ENCODE measurements at regions not wholly inside any gene's neighbourhood (a gene's known extent, or its start where the extent isn't known, plus 50 kb on each side); places are given as distances from the start of the nearest gene placed in this dataset.

DNA sequence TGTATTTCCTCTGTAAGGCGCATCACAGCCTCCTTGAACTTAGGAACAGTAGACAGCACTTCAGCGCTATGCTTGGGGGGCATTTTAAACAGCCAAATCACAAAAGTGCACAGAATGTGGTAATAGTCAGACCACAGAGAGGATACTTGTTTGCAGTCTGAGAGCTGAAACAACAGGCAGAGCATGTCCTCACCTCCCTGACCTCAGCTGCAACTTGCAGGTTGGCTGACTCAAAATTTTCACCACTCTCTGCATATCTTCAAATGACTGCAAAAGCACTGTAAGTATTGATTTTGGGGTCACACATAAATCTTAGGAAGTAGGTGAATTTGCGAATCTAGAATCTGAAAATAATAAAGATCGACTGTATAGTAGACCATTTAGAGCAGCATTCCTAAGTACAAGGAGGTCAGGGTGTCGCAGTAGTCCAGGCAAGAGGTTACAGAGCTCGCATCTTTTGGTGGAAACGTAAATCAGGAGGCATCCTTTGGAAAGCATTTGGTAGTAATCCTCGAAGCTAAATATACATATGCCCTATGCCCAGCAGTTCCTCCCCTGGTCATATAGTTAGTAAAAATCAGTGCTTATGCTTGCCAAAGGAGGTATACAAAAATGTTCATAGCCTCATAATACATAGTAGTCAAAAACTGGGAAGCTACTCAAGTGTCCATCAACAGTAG is 108.2 kb upstream of the MYCN start:
- H3K4me3 ChIP-seq: no peak overlapping the region
- no peak for DNase-seq
- H3K4me1 ChIP-seq: peaks cover 0 to 15% (median 0%) of the 10 kb centered on the region in 3 donors
- WGBS, 2 donors: 86 to 89% methylated on average over 7 to 8 of the region's 8 CpGs
- H3K9me3 ChIP-seq: no peaks in the 10 kb centered on the region
- H3K27me3 ChIP-seq: no peaks in the 10 kb centered on the region
- no peaks in the 10 kb centered on the region for H3K36me3 ChIP-seq
- no peak overlapping the region for H3K27ac ChIP-seq
- TF ChIP-seq POLR2A (IDR thresholded peaks at IDR 0.05) (no peak), CTCF (IDR thresholded peaks at IDR 0.05) (no peak)
- intact Hi-C loops (cut with DNase I): no loop called here

- no peak for DNase-seq
- Histone ChIP-seq H3K4me3 (no peak overlapping the region), H3K36me3 (no peaks in the 10 kb centered on the region), H3K4me1 (peaks cover 0 to 14% (median 0%) of the 10 kb centered on the region in 3 donors), H3K9me3 (no peaks in the 10 kb centered on the region), H3K27me3 (no peaks in the 10 kb centered on the region), H3K27ac (no peak overlapping the region)
- TF ChIP-seq POLR2A (IDR thresholded peaks at IDR 0.05) (no peak), CTCF (IDR thresholded peaks at IDR 0.05) (no peak)
- 77 to 78% methylated on average over 7 to 9 of the region's 9 CpGs for WGBS, 2 donors
- intact Hi-C loops (cut with DNase I): no loop called here
Measured at GRCh38 chr2:15832849-15833680, 107.3 kb upstream of the MYCN start.

DNA sequence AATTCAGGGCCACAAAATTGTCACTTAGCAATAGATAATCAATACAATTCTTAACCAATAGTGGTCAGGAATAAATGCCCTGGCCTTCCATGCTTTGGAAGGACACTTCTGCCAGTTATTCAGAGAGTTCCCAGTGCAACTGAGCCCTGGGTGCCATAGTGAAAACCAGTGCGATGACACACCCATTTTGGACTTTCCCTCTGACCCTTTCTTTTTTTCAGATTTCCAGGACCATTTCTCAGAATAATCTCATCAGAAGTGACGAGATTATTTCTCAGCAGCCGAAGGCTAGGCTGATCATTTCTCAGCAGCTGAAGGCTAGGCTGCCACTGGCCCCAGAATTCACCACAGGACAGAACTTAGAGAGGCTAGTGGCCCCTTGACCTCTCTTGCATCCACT is 106.6 kb upstream of the MYCN start:
- Histone ChIP-seq H3K27ac (no peak overlapping the region), H3K4me1 (peaks cover 0 to 14% (median 0%) of the 10 kb centered on the region in 3 donors), H3K27me3 (no peaks in the 10 kb centered on the region), H3K36me3 (no peaks in the 10 kb centered on the region), H3K4me3 (no peak overlapping the region), H3K9me3 (no peaks in the 10 kb centered on the region)
- TF ChIP-seq POLR2A (IDR thresholded peaks at IDR 0.05) (no peak), CTCF (IDR thresholded peaks at IDR 0.05) (no peak)
- 93 to 96% methylated on average over 3 of the region's 3 CpGs for WGBS, 2 donors
- intact Hi-C loops (cut with DNase I): no loop called here
- no peak for DNase-seq

- no peak for TF ChIP-seq POLR2A (IDR thresholded peaks at IDR 0.05)
- TF ChIP-seq CTCF (IDR thresholded peaks at IDR 0.05): no peak
- Histone ChIP-seq H3K36me3 (no peaks in the 10 kb centered on the region), H3K4me3 (no peak overlapping the region), H3K27ac (no peak overlapping the region), H3K27me3 (no peaks in the 10 kb centered on the region), H3K9me3 (no peaks in the 10 kb centered on the region), H3K4me1 (peaks cover 0 to 14% (median 0%) of the 10 kb centered on the region in 3 donors)
- intact Hi-C loops (cut with DNase I): no loop called here
- 79 to 87% methylated on average over 6 to 7 of the region's 7 CpGs for WGBS, 2 donors
- no peak for DNase-seq
Measured at GRCh38 chr2:15834381-15835031, 105.8 kb upstream of the MYCN start.
